Smooth muscle cell (in vitro differentiated cells): ENCODE measurements at regions not wholly inside any gene's neighbourhood (a gene's known extent, or its start where the extent isn't known, plus 50 kb on each side); places are given as distances from the start of the nearest gene placed in this dataset.
"Not testable (repeated sequence)": the region's sequence is repeated elsewhere in the genome, so short reads cannot be mapped to it uniquely, and the experiment has no call there.

ENCODE experiments used
- DNase-seq: peaks from one replicate; lab custom pipeline; 2025; ENCODE audit not compliant: unreplicated experiment; lab: John Stamatoyannopoulos, UW
- H2AFZ ChIP-seq: fragments of 200-600 bp; sonication (generic); 2 replicates; pipeline ENCODE4 v1.6.0; 2016; ENCODE audit warnings: antibody characterized with exemption, low read depth, mild to moderate bottlenecking
- H3F3A ChIP-seq: fragments of 200-600 bp; sonication (generic); 2 replicates; pipeline ENCODE4 v1.6.0; 2017; ENCODE audit warnings: antibody characterized with exemption, low read depth
- H3K27ac ChIP-seq: fragments of 200-600 bp; sonication (generic); 2 replicates; pipeline ENCODE4 v1.5.1; 2016; ENCODE audit warnings: low read depth, mild to moderate bottlenecking
- H3K27me3 ChIP-seq: fragments of 200-600 bp; sonication (generic); 2 replicates; pipeline ENCODE4 v1.6.1; 2016; ENCODE audit warnings: low read depth, mild to moderate bottlenecking
- H3K36me3 ChIP-seq: fragments of 200-600 bp; sonication (generic); 2 replicates; pipeline ENCODE4 v1.5.1; 2016; ENCODE audit warnings: low read depth
- H3K4me1 ChIP-seq: fragments of 200-600 bp; sonication (generic); 2 replicates; pipeline ENCODE4 v1.5.1; 2016; ENCODE audit warnings: low read depth
- H3K4me2 ChIP-seq: fragments of 200-600 bp; sonication (generic); 2 replicates; pipeline ENCODE4 v1.6.0; 2016; ENCODE audit warnings: mild to moderate bottlenecking
- H3K4me3 ChIP-seq: fragments of 200-600 bp; sonication (generic); 2 replicates; pipeline ENCODE4 v1.5.1; 2016; ENCODE audit warnings: mild to moderate bottlenecking
- H3K79me2 ChIP-seq: fragments of 200-600 bp; sonication (generic); 2 replicates; pipeline ENCODE4 v1.6.0; 2016; ENCODE audit warnings: low read depth, mild to moderate bottlenecking
- H3K9ac ChIP-seq: fragments of 200-600 bp; sonication (generic); 2 replicates; pipeline ENCODE4 v1.6.0; 2016; ENCODE audit warnings: low read depth
- H3K9me3 ChIP-seq: fragments of 200-600 bp; sonication (generic); replicated peaks from 2 replicates; pipeline ENCODE4 v1.5.1; 2016; ENCODE audit warnings: low read depth
- H4K20me1 ChIP-seq: fragments of 200-600 bp; sonication (generic); 2 replicates; pipeline ENCODE4 v1.6.0; 2016; ENCODE audit warnings: low read depth
- WGBS: methylation state at CpG from one replicate; pipeline ENCODE4 v1.1.7; 2016; ENCODE audit warnings: low lambda C conversion rate; 5-methylcytosine and 5-hydroxymethylcytosine counted together
- TF ChIP-seq, protein P1 (sequence below): fragments of 200-600 bp; sonication (generic); IDR thresholded peaks from 2 replicates; pipeline ENCODE4 v1.5.1; 2017; ENCODE audit warnings: borderline replicate concordance, mild to moderate bottlenecking, antibody characterized with exemption; ENCODE audit not compliant: insufficient read depth, poor library complexity, severe bottlenecking

- TF ChIP-seq, protein P1, sequence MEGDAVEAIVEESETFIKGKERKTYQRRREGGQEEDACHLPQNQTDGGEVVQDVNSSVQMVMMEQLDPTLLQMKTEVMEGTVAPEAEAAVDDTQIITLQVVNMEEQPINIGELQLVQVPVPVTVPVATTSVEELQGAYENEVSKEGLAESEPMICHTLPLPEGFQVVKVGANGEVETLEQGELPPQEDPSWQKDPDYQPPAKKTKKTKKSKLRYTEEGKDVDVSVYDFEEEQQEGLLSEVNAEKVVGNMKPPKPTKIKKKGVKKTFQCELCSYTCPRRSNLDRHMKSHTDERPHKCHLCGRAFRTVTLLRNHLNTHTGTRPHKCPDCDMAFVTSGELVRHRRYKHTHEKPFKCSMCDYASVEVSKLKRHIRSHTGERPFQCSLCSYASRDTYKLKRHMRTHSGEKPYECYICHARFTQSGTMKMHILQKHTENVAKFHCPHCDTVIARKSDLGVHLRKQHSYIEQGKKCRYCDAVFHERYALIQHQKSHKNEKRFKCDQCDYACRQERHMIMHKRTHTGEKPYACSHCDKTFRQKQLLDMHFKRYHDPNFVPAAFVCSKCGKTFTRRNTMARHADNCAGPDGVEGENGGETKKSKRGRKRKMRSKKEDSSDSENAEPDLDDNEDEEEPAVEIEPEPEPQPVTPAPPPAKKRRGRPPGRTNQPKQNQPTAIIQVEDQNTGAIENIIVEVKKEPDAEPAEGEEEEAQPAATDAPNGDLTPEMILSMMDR = no peak
- Histone ChIP-seq H3K36me3 (no peaks in the 10 kb centered on the region), H3K4me1 (no peaks in the 10 kb centered on the region), H3K27ac (no peak overlapping the region), H3K9ac (no peak overlapping the region), H4K20me1 (no peaks in the 10 kb centered on the region), H3F3A (no peaks in the 10 kb centered on the region), H2AFZ (no peak overlapping the region), H3K79me2 (no peaks in the 10 kb centered on the region), H3K4me3 (no peak overlapping the region), H3K27me3 (no peaks in the 10 kb centered on the region), H3K4me2 (no peak overlapping the region), H3K9me3 (no peaks in the 10 kb centered on the region)
- DNase-seq = no peak
- 97% methylated on average over 1 of the region's 1 CpG for WGBS
These were observed 274.9 kb downstream of the KCNRG start for GRCh38 chr13:50290186-50290585.

- Histone ChIP-seq H4K20me1 (no peaks in the 10 kb centered on the region), H3F3A (no peaks in the 10 kb centered on the region), H3K4me3 (no peak overlapping the region), H3K27me3 (no peaks in the 10 kb centered on the region), H3K4me1 (no peaks in the 10 kb centered on the region), H3K27ac (no peak overlapping the region), H3K4me2 (no peak overlapping the region), H2AFZ (no peak overlapping the region), H3K9me3 (no peaks in the 10 kb centered on the region), H3K9ac (no peak overlapping the region), H3K79me2 (no peaks in the 10 kb centered on the region), H3K36me3 (no peaks in the 10 kb centered on the region)
- TF ChIP-seq, protein P1 = no peak
- DNase-seq = no peak
- 44% methylated on average over 2 of the region's 2 CpGs for WGBS
These were observed 276.4 kb downstream of the KCNRG start for GRCh38 chr13:50291611-50292010.

DNA sequence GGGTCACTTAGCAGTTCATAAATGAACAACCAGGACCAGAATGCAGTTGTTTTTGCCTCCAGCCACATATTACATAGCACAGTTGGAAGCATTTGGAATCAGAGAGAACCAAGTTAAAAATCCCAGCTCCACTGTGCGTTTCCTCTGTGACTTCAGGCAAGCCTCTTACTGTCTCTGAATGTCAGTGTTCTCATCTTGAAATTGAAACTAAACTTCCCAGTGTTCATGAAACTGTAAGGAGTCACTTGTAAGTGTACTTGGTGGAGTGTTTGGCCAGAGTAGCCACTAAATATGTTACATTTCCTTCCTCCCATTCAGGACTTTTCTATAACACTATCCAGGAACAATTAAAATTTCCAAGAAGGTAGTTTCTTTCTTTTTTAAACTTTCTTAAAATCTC is 276.8 kb downstream of the KCNRG start:
- Histone ChIP-seq H3K9ac (no peak overlapping the region), H3K4me3 (no peak overlapping the region), H4K20me1 (no peaks in the 10 kb centered on the region), H2AFZ (no peak overlapping the region), H3K9me3 (no peaks in the 10 kb centered on the region), H3K27ac (no peak overlapping the region), H3K27me3 (no peaks in the 10 kb centered on the region), H3F3A (no peaks in the 10 kb centered on the region), H3K4me2 (no peak overlapping the region), H3K4me1 (no peaks in the 10 kb centered on the region), H3K79me2 (no peaks in the 10 kb centered on the region), H3K36me3 (no peaks in the 10 kb centered on the region)
- TF ChIP-seq, protein P1 = no peak
- DNase-seq = no peak
- WGBS = 80% methylated on average over 1 of the region's 1 CpG

DNA sequence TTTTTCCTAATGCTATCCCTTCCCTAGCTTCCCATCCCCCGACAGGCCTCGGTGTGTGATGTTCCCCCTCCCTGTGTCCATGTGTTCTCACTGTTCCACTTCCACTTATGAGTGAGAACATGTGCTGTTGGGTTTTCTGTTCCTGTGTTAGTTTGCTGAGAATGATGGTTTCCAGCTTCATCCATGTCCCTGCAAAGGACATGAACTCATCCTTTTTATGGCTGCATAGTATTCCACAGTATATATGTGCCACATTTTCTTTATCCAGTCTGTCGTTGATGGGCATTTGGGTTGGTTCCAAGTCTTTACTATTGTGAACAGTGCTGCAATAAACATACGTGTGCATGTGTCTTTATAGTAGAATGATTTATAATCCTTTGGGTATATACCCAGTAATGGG is 279.2 kb downstream of the KCNRG start:
- H2AFZ ChIP-seq, H4K20me1 ChIP-seq, H3K4me1 ChIP-seq, H3K4me2 ChIP-seq, H3K4me3 ChIP-seq, H3K79me2 ChIP-seq, H3K27me3 ChIP-seq, DNase-seq, H3K36me3 ChIP-seq, H3K9me3 ChIP-seq, H3F3A ChIP-seq, H3K9ac ChIP-seq, H3K27ac ChIP-seq: not testable (repeated sequence)
- WGBS = 96% methylated on average over 4 of the region's 4 CpGs
